ENCODE measurements at regions not wholly inside any gene's neighbourhood (a gene's known extent, or its start where the extent isn't known, plus 50 kb on each side); places are given as distances from the start of the nearest gene placed in this dataset.

DNA sequence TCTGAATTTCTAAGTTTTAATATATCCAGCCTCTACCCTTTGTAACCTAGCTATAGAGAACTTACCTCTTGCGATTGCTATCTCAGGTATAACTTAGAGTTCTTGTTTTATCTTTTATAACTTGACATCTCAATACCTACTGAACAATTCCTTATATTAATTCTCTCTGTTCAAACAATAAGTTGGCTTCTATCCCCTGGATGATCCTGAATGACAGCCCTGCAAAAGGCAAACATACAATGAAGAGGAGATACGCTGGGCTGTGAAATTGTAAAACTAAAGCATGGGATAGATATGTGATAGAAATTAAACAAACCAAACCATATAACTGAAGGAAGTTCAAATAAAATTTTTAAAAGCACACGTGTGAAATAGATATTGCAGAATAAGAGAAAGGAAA lies 513.6 kb upstream of the PTCHD4 start:
- H3K27me3 ChIP-seq, result no peaks in the 10 kb centered on the region
- H3K9me3 ChIP-seq, result no peaks in the 10 kb centered on the region
- H3K4me1 ChIP-seq, result no peaks in the 10 kb centered on the region
- no peak overlapping the region for H3K4me3 ChIP-seq (ENCODE audit: low read depth, low read length)
- DNase-seq, result no peak
- no peaks in the 10 kb centered on the region for H3K36me3 ChIP-seq
- TF ChIP-seq, protein P1, sequence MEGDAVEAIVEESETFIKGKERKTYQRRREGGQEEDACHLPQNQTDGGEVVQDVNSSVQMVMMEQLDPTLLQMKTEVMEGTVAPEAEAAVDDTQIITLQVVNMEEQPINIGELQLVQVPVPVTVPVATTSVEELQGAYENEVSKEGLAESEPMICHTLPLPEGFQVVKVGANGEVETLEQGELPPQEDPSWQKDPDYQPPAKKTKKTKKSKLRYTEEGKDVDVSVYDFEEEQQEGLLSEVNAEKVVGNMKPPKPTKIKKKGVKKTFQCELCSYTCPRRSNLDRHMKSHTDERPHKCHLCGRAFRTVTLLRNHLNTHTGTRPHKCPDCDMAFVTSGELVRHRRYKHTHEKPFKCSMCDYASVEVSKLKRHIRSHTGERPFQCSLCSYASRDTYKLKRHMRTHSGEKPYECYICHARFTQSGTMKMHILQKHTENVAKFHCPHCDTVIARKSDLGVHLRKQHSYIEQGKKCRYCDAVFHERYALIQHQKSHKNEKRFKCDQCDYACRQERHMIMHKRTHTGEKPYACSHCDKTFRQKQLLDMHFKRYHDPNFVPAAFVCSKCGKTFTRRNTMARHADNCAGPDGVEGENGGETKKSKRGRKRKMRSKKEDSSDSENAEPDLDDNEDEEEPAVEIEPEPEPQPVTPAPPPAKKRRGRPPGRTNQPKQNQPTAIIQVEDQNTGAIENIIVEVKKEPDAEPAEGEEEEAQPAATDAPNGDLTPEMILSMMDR (IDR thresholded peaks at IDR 0.05; ENCODE audit: low read depth, low read length), result no peak

DNA sequence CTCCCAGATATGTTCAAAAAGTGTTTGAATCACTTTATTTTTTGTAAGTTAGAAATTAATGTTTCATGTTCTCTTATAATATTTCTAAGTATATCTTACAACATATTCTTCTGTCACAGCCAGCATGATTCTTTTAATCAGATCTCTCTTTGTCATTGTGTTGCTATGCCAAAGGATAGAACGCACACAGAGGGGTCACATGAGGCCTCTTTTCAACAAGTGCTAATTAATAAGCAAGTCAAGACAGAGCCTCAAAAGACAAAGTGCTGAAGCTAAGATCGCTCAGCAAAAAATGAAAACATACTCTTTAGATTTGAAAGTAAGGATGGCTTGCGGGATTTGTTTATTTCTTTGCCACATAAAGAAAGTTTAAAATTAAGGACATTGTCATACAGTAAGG lies 508.8 kb upstream of the PTCHD4 start:
- Histone ChIP-seq H3K4me1 (no peaks in the 10 kb centered on the region), H3K9me3 (no peaks in the 10 kb centered on the region), H3K4me3 (ENCODE audit: low read depth, low read length) (no peak overlapping the region), H3K36me3 (no peaks in the 10 kb centered on the region), H3K27me3 (no peaks in the 10 kb centered on the region)
- TF ChIP-seq, protein P1 (IDR thresholded peaks at IDR 0.05; ENCODE audit: low read depth, low read length), result no peak
- DNase-seq, result no peak

DNA sequence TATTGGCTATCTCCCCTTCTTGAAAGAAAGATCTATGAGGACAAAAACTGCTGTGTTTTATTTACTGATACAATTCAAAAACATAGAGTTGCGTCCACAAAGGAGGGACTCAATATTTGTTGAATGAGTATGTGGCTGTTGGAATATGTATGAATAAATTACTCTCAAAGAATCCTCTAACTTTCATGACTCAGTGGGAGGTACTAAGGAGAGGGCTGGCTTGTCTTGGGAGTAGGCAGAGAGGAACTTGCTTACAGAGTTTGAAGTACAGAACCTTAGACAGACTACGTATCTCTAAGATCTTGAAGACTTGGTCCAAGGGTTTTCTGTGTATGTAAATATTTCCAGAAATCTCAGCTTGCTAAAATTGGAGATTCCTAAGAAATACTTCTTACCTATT lies 504.0 kb upstream of the PTCHD4 start:
- H3K27me3 ChIP-seq, result no peaks in the 10 kb centered on the region
- no peaks in the 10 kb centered on the region for H3K4me1 ChIP-seq
- no peak for DNase-seq
- TF ChIP-seq, protein P1 (IDR thresholded peaks at IDR 0.05; ENCODE audit: low read depth, low read length), result no peak
- no peak overlapping the region for H3K4me3 ChIP-seq (ENCODE audit: low read depth, low read length)
- no peaks in the 10 kb centered on the region for H3K36me3 ChIP-seq
- no peaks in the 10 kb centered on the region for H3K9me3 ChIP-seq

DNA sequence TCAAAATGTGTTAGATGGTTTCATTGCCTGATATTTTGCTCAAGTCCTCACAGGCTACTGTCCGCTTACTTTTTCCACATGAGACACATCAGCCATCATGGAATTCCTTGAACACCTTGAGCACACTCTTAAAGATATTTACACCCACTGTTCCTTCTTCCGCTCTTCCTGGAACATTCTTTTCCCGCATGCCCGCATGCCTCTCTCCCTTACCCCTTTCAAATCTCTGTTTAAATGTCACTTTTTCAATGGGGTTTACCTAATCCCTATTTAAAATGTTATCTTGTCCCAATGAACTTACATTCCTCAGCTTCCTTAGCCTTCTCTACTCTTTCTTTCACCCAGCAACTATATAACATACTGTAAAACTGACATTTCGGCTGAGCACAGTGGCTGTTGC lies 503.3 kb upstream of the PTCHD4 start:
- DNase-seq, result no peak
- H3K27me3 ChIP-seq, result no peaks in the 10 kb centered on the region
- no peaks in the 10 kb centered on the region for H3K36me3 ChIP-seq
- no peaks in the 10 kb centered on the region for H3K4me1 ChIP-seq
- TF ChIP-seq, protein P1 (IDR thresholded peaks at IDR 0.05; ENCODE audit: low read depth, low read length), result no peak
- H3K4me3 ChIP-seq (ENCODE audit: low read depth, low read length), result no peak overlapping the region
- no peaks in the 10 kb centered on the region for H3K9me3 ChIP-seq

DNA sequence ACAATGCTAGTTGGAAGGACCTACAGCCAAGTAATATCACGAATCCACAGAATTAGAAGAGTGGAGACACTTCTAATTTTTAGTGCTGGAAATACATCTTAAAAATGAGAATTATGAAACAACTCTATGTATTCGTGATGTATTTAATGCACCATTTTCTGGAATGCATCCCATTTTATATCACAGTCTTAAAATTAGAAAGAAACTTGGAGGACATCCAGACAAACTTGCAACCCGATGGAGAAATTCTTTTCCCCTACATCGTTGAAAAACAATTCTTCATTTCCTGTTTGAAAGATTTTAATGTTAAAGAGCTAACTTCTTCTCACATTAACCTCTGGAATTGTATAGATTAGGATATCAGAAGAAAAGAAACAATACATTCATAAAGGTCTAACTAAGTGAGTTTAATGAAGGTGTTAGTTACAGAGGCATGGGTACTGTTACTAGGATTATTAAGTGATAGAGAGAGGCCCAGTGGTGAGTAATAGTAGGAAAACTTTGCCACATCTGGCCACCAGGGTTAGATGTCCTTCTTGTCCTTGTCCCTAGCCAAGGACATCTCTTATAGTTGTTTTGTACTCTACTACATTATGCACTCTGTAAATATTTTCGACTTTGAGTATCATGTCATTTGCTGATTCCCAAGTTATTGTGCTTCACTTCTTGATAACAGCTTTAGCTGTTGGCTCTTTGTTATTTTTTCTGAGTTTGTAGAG lies 502.4 kb upstream of the PTCHD4 start:
- DNase-seq, result no peak
- Histone ChIP-seq H3K4me3 (ENCODE audit: low read depth, low read length) (no peak overlapping the region), H3K4me1 (no peaks in the 10 kb centered on the region), H3K36me3 (no peaks in the 10 kb centered on the region), H3K9me3 (no peaks in the 10 kb centered on the region), H3K27me3 (no peaks in the 10 kb centered on the region)
- TF ChIP-seq, protein P1 (IDR thresholded peaks at IDR 0.05; ENCODE audit: low read depth, low read length), result no peak

DNA sequence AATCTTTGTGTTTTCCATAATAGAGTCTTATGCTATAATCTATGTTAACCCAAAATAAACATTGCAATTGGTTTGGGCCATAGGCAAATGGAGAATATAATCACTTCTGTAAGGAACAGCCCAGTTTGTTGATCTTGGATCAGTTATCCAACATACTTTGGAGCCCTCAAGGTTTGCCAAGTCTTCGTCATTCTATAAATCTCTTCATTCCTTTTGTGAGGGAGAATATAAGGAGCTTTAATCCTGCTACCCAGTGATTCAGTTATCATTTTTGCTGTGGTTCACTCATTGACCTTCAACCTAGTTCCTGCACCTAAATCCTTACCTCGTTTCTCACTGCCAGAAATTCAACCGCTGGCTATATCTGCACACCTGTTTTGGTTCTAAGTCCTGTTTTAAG lies 500.3 kb upstream of the PTCHD4 start:
- TF ChIP-seq, protein P1 (IDR thresholded peaks at IDR 0.05; ENCODE audit: low read depth, low read length), result no peak
- Histone ChIP-seq H3K36me3 (no peaks in the 10 kb centered on the region), H3K4me3 (ENCODE audit: low read depth, low read length) (no peak overlapping the region), H3K4me1 (no peaks in the 10 kb centered on the region), H3K27me3 (no peaks in the 10 kb centered on the region), H3K9me3 (no peaks in the 10 kb centered on the region)
- DNase-seq, result no peak
